ENCODE measurements at regions not wholly inside any gene's neighbourhood (a gene's known extent, or its start where the extent isn't known, plus 50 kb on each side); places are given as distances from the start of the nearest gene placed in this dataset.

- TF ChIP-seq CTCF (IDR thresholded peaks at IDR 0.05) (no peak), POLR2A (IDR thresholded peaks at IDR 0.05) (no peak)
Measured at GRCh38 chr11:122022646-122023045, 93.4 kb downstream of the BLID start.

All from Peyer's patch (tissue), 4 donors.